Ascending aorta (tissue), 2 donors: ENCODE measurements at regions not wholly inside any gene's neighbourhood (a gene's known extent, or its start where the extent isn't known, plus 50 kb on each side); places are given as distances from the start of the nearest gene placed in this dataset.

Experiments
- DNase-seq, 2 donors: peaks; one replicate each; pipeline ENCODE4 v3.0.0-alpha.2; 2019; ENCODE audit warnings: low spot score in 2 of 2
- H3K27ac ChIP-seq, 2 donors: fragments of 200-600 bp; sonication (generic); one replicate each; pipeline ENCODE4 v1.5.1; 2016 to 2017; ENCODE audit warnings: mild to moderate bottlenecking in 1 of 2
- H3K27me3 ChIP-seq: fragments of 200-600 bp; sonication (generic); one replicate; pipeline ENCODE4 v1.5.1; 2017
- H3K36me3 ChIP-seq, 2 donors: fragments of 200-600 bp; sonication (generic); one replicate each; pipeline ENCODE4 v1.5.1; 2016
- H3K4me1 ChIP-seq, 2 donors: fragments of 200-600 bp; sonication (generic); one replicate each; pipeline ENCODE4 v1.5.1; 2016 to 2017; ENCODE audit warnings: mild to moderate bottlenecking in 1 of 2
- H3K4me3 ChIP-seq, 2 donors: fragments of 200-600 bp; sonication (generic); one replicate each; pipeline ENCODE4 v1.5.1; 2016 to 2017; ENCODE audit warnings: mild to moderate bottlenecking in 1 of 2
- H3K9me3 ChIP-seq, 2 donors: fragments of 200-600 bp; sonication (generic); one replicate each; pipeline ENCODE4 v1.5.1; 2016
- CTCF ChIP-seq, 3 experiments: fragments of 200-600 bp in 2 of 3; fragments of 450-650 bp in 1 of 3; sonication (generic) in 2 of 3; IDR thresholded peaks; one replicate each; pipeline ENCODE4 v1.5.1; 2016 to 2019; ENCODE audit warnings: antibody characterized with exemption in 3 of 3, mild to moderate bottlenecking in 1 of 3, moderate library complexity in 1 of 3
- intact Hi-C: fragments of 100-400 bp; cut with DNase I; formaldehyde crosslinking; loops from one replicate; pipeline ENCODE4 v1.15.1; 2023

GRCh38 chr2:217062768-217063167, 202.9 kb upstream of the TNP1 start:
- Histone ChIP-seq H3K9me3 (no peaks in the 10 kb centered on the region), H3K27me3 (no peaks in the 10 kb centered on the region), H3K4me1 (peaks cover 0 to 2% of the 10 kb centered on the region in 2 donors), H3K27ac (no peak overlapping the region), H3K4me3 (no peak overlapping the region), H3K36me3 (no peaks in the 10 kb centered on the region)
- TF ChIP-seq CTCF (IDR thresholded peaks at IDR 0.05): no peak
- DNase-seq: no peak
- intact Hi-C loops: no loop called here

GRCh38 chr2:217061916-217062505, 202.1 kb upstream of the TNP1 start:
- peak in 1 of 2 donors; percentile 21 for DNase-seq
- intact Hi-C loops: no loop called here

GRCh38 chr2:217060951-217061547, 201.2 kb upstream of the TNP1 start:
- DNase-seq: no peak
- intact Hi-C loops: no loop called here
- no peak for TF ChIP-seq CTCF (IDR thresholded peaks at IDR 0.05)
- Histone ChIP-seq H3K4me1 (peaks cover 0 to 4% of the 10 kb centered on the region in 2 donors), H3K27me3 (no peaks in the 10 kb centered on the region), H3K36me3 (no peaks in the 10 kb centered on the region), H3K9me3 (no peaks in the 10 kb centered on the region), H3K4me3 (no peak overlapping the region), H3K27ac (no peak overlapping the region)

More at GRCh38 chr2:217061916-217062505, 202.1 kb upstream of the TNP1 start:
- Histone ChIP-seq H3K9me3 (no peaks in the 10 kb centered on the region), H3K36me3 (no peaks in the 10 kb centered on the region), H3K4me1 (peaks cover 0 to 2% of the 10 kb centered on the region in 2 donors), H3K4me3 (no peak overlapping the region), H3K27me3 (no peaks in the 10 kb centered on the region), H3K27ac (no peak overlapping the region)
- no peak for TF ChIP-seq CTCF (IDR thresholded peaks at IDR 0.05)

GRCh38 chr2:217060516-217060915, 200.7 kb upstream of the TNP1 start:
- no peak for TF ChIP-seq CTCF (IDR thresholded peaks at IDR 0.05)
- no peaks in the 10 kb centered on the region for H3K9me3 ChIP-seq
- intact Hi-C loops: no loop called here
- DNase-seq: peak in 1 of 2 donors; percentile 61
- peaks cover 0 to 5% of the 10 kb centered on the region in 2 donors for H3K4me1 ChIP-seq
- no peaks in the 10 kb centered on the region for H3K36me3 ChIP-seq
- H3K27me3 ChIP-seq: no peaks in the 10 kb centered on the region
- no peak overlapping the region for H3K27ac ChIP-seq
- no peak overlapping the region for H3K4me3 ChIP-seq

- no peaks in the 10 kb centered on the region for H3K9me3 ChIP-seq
- H3K27me3 ChIP-seq: no peaks in the 10 kb centered on the region
- H3K4me1 ChIP-seq: peaks cover 5 to 18% of the 10 kb centered on the region in 2 donors
- TF ChIP-seq CTCF (IDR thresholded peaks at IDR 0.05): no peak
- H3K4me3 ChIP-seq: no peak overlapping the region
- DNase-seq: no peak
- no peak overlapping the region for H3K27ac ChIP-seq
- intact Hi-C loops: loop anchor here (2.0 kb wide), 1 partner anchor 42 kb away; no protein-coding TSS in a partner anchor
- H3K36me3 ChIP-seq: no peaks in the 10 kb centered on the region
Measured at GRCh38 chr2:217058791-217059755, 199.2 kb upstream of the TNP1 start.
